PC-9 (cell line): ENCODE measurements at regions not wholly inside any gene's neighbourhood (a gene's known extent, or its start where the extent isn't known, plus 50 kb on each side); places are given as distances from the start of the nearest gene placed in this dataset.
"Not testable (repeated sequence)": the region's sequence is repeated elsewhere in the genome, so short reads cannot be mapped to it uniquely, and the experiment has no call there.

ENCODE experiments used
- EZH2 ChIP-seq: fragments of 200-600 bp; sonication (generic); IDR thresholded peaks from 2 replicates; pipeline ENCODE4 v1.8.0; 2017; ENCODE audit warnings: antibody characterized with exemption, low read depth
- TF ChIP-seq, protein P1 (sequence below): fragments of 200-600 bp; sonication (generic); conservative IDR thresholded peaks from 2 replicates; pipeline ENCODE4 v1.6.1; 2017; ENCODE audit warnings: mixed run types, antibody characterized with exemption, mild to moderate bottlenecking, moderate library complexity

- TF ChIP-seq EZH2: not testable (repeated sequence)
- TF ChIP-seq, protein P1, sequence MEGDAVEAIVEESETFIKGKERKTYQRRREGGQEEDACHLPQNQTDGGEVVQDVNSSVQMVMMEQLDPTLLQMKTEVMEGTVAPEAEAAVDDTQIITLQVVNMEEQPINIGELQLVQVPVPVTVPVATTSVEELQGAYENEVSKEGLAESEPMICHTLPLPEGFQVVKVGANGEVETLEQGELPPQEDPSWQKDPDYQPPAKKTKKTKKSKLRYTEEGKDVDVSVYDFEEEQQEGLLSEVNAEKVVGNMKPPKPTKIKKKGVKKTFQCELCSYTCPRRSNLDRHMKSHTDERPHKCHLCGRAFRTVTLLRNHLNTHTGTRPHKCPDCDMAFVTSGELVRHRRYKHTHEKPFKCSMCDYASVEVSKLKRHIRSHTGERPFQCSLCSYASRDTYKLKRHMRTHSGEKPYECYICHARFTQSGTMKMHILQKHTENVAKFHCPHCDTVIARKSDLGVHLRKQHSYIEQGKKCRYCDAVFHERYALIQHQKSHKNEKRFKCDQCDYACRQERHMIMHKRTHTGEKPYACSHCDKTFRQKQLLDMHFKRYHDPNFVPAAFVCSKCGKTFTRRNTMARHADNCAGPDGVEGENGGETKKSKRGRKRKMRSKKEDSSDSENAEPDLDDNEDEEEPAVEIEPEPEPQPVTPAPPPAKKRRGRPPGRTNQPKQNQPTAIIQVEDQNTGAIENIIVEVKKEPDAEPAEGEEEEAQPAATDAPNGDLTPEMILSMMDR: not testable (repeated sequence)
Measured at GRCh38 chr4:126922328-126922938, 710.3 kb upstream of the INTU start.
